Activated naive CD4-positive, alpha-beta T cell treated with anti-CD3 and anti-CD28 coated beads, Interleukin-2, amount 50 U/mL, for 16 hours (primary cell): ENCODE measurements at regions not wholly inside any gene's neighbourhood (a gene's known extent, or its start where the extent isn't known, plus 50 kb on each side); places are given as distances from the start of the nearest gene placed in this dataset.

Source experiments
- DNase-seq: peaks from one replicate; pipeline ENCODE4 v3.0.0-alpha.2; 2020

DNA sequence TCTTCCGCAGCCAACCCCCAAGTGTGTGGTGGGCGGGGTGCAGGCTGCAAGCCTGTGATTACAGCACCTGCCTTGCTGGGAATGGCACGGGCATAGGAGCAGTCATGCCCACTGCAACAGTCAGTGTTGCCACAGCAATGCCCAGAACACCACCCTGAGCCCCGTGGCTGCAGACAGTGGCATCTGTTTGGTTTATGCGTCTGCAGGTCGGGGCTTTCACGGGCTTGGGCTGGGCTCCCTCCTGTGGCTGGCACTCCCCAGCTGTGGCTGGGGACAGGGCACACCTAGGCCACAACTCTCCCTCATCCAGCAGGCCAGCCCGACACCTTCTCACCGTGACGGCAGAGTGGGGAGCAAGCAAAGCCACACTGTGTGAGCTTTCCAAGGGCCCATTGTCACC, 115.3 kb upstream of the C1QTNF9B start:
- DNase-seq = no peak

DNA sequence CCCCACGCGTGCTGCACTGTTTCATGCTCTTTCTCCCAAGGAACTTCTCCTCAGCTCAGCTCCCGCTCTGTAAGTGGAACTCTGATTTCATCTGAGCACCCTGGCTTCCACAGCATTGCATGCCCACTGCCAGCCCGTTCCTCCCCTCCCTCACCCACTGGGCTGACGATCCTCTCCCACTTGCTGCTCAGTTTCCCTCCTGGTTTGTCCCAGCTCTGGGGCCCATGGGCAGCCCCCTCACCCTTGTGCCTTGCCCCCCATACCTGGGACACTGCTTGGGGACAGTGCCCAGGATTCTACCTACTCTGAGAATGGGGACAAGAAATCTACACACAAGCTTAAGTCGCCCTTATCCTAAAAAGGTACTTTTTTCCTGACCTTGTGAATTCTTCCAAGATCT, 115.9 kb upstream of the C1QTNF9B start:
- DNase-seq = no peak

DNA sequence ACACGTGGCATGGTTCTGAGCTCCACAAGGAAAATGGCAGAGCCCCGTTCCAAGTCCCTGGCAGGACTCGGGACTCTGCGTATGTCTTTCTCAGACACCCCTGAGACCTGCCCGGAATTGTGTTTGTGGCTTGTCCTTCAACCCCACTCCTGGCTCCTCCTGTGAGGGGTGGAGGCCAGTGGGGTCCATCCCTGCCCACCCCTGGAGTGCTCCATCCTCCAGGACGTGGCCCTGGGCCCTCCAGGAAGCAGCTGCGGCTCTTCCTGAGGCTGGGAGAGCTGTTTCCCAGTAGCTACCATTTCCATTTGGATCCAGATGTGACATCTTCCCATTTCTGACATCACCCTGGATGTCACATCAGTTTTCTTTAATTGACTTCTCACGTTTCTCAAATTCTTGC, 118.7 kb upstream of the C1QTNF9B start:
- no peak for DNase-seq

DNA sequence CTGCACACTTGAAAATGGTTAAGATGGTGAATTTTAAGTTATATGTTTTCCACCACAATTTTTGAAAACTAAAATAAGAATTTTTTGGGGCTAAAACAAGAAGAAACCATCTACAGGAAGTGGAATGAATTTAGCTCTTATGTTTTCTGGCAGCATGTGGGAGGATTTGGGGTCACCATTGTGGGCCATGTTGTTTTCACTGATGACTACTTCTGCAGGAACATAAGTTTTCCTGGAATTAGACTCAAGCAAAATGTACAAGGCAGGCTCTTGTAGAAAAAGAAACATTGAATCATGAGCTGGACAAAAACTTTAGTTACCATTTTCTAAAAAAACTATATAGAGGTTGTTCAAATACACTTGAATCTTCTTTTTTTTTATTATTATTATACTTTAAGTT, 125.3 kb upstream of the C1QTNF9B start:
- DNase-seq = no peak

DNA sequence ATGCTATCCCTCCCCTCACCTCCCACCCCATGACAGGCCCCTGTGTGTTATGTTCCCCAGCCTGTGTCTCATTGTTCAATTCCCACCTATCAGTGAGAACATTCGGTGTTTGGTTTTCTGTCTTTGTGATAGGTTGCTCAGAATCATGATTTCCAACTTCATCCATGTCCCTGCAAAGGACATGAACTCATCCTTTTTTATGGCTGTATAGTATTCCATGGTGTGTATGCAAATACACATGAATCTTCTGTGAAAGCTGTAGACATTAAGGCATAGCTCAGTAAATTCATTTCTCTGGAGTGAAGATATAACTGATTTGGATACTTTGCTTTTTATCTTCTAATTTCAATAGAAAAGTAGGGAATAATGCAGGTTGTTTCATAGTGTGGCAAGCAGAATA, 125.8 kb upstream of the C1QTNF9B start:
- DNase-seq = no peak

DNA sequence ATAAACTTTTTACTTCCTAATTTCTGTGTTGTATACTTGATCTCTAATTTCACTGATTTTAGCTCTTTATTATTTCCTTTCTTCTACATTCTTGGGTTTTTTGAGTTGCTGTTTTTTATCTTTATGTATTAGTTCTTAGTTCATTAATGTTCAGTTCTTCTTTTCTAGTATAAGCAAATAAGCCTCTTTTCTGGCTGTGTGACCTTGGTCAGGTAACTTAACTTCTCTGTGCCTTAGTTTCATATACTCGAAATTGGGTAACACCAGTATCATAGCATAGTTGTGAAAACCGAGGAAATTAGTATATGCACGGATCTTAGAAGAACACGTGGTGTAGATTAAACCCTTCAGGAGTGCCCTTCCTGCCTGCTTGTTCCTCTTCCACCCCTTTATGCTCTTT, 130.2 kb upstream of the C1QTNF9B start:
- DNase-seq = no peak

DNA sequence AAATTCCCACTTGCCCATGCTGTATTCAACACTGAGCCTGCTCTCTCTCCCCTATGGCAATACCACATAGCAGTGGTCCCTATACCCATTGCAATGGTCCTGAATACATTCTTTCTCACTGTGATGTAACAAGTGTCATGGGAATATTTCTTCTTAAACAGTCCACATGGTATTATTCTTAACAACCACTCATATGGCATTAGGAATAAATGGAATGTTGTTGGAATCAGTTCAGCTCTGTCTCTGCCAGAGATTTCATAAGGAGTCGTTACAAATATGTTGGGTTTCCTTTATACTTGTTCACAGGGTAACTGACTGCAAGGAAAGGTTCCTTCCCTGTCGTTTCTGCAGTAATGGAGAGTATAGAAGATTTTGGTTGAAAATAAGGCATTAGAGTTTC, 128.3 kb upstream of the SPATA13 start:
- no peak for DNase-seq

DNA sequence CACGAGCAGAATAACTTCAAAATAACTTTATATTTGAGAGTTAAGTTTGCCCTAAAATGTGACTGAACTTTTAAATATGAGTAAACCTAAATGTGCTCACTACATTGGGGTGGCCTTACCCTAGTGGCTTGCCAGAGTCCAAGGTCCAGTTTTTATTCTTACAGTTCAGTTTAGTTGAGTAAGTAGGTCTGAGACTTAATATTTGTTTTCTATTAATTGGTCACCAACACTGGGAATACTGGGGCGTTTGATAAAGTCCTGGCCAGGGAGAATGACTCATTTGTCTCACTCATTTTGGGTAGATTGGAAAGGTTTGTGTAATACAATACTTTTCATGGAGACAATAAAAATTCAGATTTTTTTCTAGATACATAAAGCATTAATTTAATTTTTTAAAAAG, 127.8 kb upstream of the SPATA13 start:
- no peak for DNase-seq

DNA sequence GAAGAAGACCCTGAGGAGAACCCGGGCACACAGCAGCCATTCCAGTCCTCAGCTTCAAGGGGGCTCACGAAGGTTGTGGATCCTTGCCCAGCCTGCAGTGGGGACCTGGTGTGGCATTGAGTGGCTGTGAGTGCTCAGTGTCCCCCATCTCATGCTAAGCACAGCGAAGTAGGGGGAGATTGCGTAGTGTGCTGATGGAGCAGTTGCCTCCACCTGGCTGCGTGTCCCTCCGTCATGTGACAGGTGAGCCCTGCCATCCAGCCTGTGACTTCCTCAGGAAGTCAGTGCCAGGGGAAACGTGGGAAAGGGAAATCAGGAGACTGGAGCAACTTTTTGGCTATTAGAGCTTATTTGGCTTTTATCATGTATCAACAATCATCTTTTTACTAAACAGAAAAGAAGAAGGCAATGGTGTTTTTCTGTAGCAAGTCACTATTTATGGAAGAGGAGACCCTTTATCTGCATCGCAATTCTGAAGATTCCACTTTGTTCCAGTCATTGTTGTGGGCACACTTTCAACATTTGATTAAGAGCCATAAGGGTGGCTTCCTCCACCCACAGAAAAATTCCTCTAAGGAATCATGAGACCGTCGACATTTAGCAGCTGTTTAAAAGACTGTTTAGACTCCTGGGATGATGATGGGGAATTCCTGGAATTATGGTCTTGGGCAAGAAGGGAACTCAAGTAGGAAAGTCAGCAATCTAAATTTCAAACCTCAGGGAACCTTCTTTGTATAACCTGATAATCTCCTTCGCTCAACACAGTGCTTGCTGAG, 126.8 kb upstream of the SPATA13 start:
- no peak for DNase-seq

DNA sequence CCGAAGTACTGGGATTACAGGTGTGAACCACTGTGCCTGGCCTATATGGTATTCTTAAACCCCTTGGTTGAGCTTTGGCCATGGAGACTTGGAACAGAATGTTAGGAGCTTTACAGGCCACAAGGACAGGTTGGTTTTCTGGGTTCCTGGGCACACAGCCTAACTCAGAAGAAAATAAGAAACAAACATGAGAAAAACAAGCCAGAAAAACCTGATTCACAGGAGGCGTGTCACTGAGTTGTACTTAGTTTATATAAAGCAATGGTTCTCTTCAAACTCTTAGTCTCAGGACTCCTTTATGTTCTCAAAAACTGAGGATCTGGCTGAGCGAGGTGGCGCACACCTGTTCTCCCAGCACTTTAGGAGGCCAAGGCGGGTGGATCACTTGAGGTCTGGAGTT, 125.1 kb upstream of the SPATA13 start:
- DNase-seq = no peak

DNA sequence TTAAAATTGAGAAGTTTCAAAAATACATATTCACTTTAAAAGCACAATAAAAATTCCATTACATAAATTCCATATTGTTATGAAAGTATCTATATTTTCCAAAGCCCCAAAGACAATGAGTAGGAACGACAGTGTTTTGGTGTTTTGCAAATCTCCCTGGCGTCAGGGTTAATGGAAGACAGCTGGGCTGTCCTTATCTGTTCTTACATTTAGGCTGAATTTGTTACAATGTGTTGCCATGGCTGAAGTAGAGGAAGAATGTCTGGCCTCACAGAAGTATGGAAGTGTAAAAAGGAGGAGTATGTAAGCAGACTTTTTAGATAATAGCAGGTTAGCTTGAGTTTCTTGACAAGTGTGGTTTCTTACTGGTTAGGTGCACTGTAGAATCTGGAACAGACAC, 124.4 kb upstream of the SPATA13 start:
- DNase-seq = no peak

DNA sequence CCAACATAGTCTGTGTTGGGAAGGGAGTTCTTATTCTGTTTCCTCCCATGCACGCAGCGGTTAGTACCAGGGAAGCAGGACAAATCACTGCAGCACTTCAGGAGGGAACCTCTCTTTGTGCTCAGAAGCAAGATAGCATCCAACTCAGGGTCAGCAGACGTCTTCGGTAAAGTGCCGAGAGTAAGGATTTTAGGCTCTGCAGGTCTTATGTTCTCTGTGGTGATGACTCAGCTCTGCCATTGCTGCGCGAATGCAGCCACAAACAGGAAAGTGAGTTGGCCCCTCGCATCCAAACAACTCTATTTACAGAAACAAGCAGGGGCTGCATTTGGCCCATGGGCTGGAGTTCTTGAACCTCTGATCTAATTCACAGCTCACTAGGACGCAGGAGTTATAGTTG, 122.1 kb upstream of the SPATA13 start:
- no peak for DNase-seq

DNA sequence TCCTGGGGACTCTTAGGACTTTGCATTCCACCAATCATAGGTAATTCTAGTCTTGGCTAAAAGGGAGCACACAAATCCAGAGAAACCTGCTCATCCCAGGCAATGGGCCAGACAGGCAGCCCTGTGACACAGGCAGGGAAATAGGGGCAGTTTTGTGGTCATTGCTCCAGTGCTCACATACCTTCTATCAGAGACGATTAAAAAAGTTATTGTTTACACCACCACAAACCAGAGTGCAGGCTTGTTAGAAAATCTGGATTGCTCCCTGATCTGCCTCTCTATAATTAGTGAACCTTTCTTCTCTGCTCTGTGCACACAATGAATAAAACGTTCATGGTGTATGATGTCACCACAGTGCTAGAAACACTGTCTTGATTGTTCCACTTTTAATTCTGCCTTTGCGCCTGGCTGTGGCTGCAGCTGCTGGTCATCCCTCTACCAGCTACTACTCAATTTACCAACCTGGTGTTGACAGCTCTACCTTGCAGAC, 121.6 kb upstream of the SPATA13 start:
- no peak for DNase-seq

DNA sequence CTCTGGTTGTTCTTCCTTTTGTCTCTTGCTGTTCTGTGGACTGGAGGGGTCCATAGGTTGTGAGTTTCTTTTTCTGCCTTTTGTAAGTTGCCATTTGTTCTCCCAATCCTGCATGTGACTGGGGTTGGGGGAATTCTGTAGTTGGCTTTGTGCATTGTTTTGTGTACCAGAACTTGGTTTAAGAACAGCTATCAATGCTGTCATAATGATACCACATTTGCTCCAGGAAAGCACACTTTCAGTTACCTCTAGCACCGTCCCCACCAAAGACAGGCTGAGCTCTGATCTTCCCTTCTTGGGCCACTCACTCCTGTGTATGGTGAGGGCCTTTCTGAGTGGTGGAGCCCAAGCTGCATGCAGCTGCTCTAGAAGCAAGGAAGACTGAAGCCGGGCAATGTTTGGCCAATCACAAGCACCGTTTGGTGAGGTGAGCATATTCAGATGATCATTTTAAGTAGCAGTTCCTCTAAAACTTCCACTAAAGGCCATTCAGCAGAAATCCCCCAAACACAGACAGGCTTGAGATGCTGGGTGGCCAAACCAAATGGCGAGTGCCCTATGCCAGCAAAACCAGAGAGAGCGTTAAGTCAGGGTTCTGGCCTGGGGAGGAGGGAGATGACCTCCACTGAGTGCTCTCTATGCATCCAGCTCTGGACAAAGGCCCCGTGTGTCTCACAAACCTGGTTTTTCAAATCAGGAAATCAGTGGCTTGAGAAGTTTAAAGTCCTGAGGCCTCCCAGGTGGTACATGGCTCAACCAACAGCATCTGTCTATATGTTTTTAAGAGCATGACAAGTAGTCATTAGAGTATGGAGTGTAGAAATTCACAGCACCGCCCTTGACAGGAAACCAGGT, 120.7 kb upstream of the SPATA13 start:
- DNase-seq = no peak

DNA sequence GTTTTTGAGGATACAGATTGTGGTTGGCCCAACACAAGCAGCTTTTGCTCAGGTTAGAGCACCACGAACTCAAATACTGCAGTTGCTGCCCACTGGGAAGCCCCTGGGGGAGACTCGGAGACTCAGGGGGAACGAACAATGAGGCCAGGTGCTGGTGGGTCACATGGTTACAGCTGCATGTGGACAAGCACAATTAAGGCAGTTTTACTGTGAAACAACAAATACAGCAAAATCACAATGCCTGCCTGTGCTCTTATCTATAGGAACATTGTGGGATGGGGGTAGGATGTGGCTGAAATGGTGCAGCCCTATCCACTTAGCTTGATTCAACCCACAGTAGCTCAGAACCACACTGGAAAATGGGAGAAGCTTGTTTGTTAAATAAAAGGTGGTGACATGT, 119.7 kb upstream of the SPATA13 start:
- no peak for DNase-seq

DNA sequence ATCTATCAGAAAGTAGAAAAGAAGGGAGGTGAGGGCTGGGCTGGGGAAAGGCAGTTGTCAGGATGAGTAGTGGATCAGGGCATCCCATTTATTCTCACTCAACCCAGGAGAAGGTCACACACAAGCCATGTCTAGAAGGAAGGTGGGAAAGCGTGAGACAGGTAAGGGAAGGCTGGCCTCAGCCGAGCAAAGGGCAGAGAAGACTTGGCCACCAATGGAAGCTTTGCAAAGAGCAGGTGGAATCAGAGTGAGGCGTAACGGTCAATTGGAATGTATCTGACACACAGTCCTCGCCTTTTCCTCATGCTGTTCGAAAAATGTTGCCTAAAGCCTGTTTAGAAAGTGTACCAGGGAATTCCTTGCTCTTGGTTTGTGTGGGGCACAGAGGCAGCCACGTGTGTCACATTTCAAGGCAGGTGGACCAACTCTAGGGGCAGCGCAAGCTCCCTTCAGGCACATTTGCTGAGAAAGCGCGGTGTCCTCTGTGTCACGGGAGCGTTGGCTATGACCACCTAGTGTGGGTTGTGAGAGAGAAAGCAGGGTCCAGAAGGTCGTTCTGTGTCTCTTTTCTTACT, 118.8 kb upstream of the SPATA13 start:
- no peak for DNase-seq

DNA sequence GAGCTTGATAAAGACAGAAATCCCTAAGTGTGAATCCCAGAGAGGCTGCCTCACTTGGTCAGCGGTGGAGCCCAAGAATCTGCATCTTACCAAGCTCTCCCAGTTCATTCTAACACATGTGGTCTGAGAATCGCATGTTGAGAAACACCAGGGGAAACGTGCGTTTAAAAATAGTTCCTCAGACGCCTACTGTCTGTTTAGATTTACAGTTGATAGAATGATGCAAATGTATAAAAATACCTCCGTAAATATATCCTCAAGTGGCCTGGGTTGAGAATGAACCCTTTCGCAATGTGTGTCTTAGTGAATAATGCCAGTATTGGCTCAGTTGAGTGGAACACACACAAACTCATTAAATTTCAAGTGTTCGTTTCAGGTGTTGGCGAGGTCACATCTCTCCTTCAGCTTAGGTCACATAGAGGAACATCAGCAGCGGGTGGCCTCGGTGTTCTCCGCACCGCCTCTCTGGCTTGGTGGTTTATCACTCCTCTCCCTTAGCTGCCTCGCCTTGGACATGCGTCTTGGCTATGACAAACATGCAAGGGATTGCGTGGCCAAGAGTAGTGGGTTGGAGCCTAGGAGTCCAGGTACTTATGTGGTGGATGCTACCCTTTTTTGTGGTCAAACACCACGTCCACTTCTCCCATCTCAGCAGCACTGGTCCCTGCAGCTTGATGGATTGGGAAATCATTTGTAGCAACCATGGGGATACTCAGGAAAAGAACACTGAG, 117.6 kb upstream of the SPATA13 start:
- DNase-seq = no peak

DNA sequence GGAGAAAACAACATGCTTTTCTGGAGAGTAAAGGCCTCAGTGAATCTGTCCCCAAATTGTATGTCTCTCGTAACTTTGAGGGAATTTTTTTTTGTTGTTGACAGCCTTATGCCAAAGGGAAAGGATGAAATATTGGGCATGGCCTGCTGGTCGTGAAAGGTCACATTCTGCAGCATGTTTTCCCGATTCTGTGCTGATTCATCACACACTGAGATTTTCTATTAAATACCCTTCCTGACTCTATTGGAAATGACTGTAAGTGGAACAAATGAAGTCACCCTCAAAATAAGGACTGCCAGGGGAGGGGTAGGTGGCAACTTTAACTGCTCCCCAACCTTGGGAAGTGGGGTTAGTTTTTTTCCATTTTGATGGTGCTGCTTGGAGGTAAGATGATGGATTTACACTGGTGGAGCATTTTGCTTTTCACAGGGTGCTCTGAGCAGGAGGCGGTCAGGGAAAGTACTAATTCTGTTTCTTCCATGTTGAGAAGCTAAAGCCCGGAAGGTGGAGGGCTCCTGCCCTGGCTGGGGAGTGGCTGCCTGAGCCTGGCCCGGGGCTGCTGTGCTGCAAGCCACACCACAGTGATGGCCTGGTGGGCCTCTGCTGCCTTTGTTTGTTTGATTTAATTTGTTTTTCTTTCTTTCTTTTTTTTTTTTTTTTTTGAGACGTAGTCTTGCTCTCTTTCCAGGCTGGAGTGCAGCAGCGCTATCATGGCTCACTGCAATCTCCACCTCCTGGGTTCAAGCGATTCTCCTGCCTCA, 116.8 kb upstream of the SPATA13 start:
- DNase-seq = no peak

DNA sequence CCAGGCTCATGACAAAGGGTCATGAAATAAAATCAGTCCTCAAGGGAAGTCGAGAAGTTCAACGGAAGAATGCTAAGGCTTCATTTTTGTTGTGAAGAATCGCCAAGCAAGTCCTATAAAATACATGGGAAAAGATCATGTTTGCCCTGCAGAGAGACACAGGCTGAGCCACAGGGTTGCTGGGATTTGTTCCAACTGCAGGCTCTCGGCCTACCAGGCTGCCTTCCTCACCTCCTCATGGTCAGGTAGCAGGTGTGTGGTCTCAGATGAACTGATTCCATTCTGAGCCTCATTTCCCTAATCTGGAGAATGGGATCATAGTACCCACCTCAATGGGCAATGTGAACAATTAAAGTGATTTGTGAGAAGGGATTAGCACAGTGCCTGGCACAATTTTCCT, 114.9 kb upstream of the SPATA13 start:
- no peak for DNase-seq

DNA sequence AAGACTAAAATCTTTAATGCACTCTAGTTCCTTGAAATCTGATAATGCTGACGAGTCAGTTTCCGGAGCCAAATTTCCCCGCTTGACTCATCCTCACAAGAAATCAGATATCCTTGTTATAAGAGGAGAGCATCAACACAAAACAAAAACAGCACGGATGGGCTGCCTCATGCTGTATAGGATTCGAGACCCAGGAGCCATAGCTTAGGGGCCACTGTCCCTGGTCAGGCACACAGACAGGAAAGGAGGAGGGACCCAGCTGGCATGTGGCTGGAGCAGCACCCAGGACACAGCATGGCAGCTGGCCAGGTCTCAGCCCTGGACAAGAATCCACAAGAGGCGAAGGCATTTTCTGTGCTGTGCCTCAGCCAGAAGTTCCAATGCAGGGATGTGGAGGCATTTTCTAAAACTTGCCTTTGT, 110.2 kb upstream of the SPATA13 start:
- DNase-seq = no peak

DNA sequence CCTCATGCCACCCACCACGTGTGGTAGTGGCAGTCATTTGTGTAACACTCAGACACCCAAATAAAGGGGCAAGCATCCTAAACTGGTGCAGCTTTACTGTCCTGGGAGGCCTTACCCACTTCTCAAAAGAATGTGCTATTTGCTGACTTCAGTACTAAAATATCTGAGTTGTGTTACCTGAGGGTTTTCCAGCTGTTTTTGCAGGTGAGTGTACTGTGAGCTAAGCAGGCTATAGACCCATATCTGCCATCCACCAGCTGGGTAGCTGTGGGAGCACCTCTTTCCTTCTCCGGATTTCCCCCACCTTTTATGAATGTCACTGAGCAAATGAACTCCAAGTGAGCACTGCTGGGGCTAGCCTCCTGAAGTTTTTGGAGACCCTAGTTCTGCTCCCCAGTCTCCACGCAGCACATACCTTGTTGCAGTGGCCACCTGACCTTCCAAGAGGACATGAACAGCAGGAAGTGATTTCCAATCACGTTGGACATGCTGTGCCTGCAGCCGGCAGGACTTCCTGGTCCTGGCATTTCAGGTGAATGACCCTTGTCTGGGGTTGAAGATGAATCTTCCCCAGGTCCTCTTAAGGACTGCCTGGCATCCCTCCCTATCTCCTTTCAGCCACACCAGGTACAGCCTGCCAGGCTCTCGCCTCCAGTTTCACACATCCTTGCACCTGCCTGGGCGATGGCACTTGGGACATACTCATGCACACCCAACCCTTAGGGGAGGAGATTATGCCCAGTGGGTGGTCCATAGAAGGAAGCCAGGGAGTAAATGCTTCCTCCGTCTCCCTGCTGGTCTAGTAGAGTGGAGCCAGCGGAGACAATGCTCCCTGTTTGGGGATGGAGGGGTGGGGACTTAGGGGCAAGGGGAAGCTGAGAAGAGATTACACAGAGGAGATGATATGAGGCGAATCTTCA, 109.5 kb upstream of the SPATA13 start:
- DNase-seq = no peak
